ENCODE measurements at regions not wholly inside any gene's neighbourhood (a gene's known extent, or its start where the extent isn't known, plus 50 kb on each side); places are given as distances from the start of the nearest gene placed in this dataset.

GRCh38 chr16:29321585-29321984, 84.9 kb downstream of the NPIPB11 start:
- no peaks in the 10 kb centered on the region for H3K27me3 ChIP-seq
- H3K4me2 ChIP-seq = peak overlapping the region; percentile 31
- no peak overlapping the region for H3K4me3 ChIP-seq
- peaks cover 8% of the 10 kb centered on the region for H3F3A ChIP-seq (ENCODE audit: low read depth)
- H3K36me3 Mint-ChIP-seq = no peaks in the 10 kb centered on the region
- H3K36me3 ChIP-seq = no peaks in the 10 kb centered on the region
- peaks cover 27% of the 10 kb centered on the region for H3K4me1 ChIP-seq
- H3K9me3 ChIP-seq (ENCODE audit: low read depth) = no peaks in the 10 kb centered on the region
- H3K4me3 Mint-ChIP-seq = peak overlapping the region; percentile 70
- H2AFZ ChIP-seq (replicated peaks) = no peak overlapping the region
- DNase-seq (ENCODE audit: low spot score) = peak; percentile 53
- H3K27ac Mint-ChIP-seq = peak overlapping the region; percentile 98
- no peak overlapping the region for H3K9ac ChIP-seq
- TF ChIP-seq CTCF (IDR thresholded peaks at IDR 0.05) = no peak
- TF ChIP-seq EZH2phosphoT487 (IDR thresholded peaks at IDR 0.05) = no peak
- TF ChIP-seq EZH2 (IDR thresholded peaks at IDR 0.05) = no peak
- no peaks in the 10 kb centered on the region for H3K9me3 Mint-ChIP-seq
- H3K4me1 Mint-ChIP-seq = peaks cover 64% of the 10 kb centered on the region
- H4K20me1 ChIP-seq (ENCODE audit: low read depth) = no peaks in the 10 kb centered on the region
- no peaks in the 10 kb centered on the region for H3K79me2 ChIP-seq (ENCODE audit: low read depth)
- peaks cover 23% of the 10 kb centered on the region for H3K27me3 Mint-ChIP-seq (ENCODE audit: insufficient read depth, low read depth)
- no peak overlapping the region for H3K27ac ChIP-seq

- H4K20me1 ChIP-seq (ENCODE audit: low read depth) = no peaks in the 10 kb centered on the region
- no peak overlapping the region for H3K4me3 ChIP-seq
- no peaks in the 10 kb centered on the region for H3K36me3 Mint-ChIP-seq
- H3K27me3 Mint-ChIP-seq (ENCODE audit: insufficient read depth, low read depth) = peaks cover 26% of the 10 kb centered on the region
- no peak overlapping the region for H3K9ac ChIP-seq
- H3K4me1 Mint-ChIP-seq = peaks cover 67% of the 10 kb centered on the region
- peaks cover 33% of the 10 kb centered on the region for H3K4me1 ChIP-seq
- peak overlapping the region; percentile 98 for H3K27ac Mint-ChIP-seq
- TF ChIP-seq EZH2 (IDR thresholded peaks at IDR 0.05) (no peak), CTCF (IDR thresholded peaks at IDR 0.05) (no peak), EZH2phosphoT487 (IDR thresholded peaks at IDR 0.05) (no peak)
- H3F3A ChIP-seq (ENCODE audit: low read depth) = peaks cover 8% of the 10 kb centered on the region
- no peak overlapping the region for H3K4me2 ChIP-seq
- DNase-seq (ENCODE audit: low spot score) = no peak
- no peak overlapping the region for H2AFZ ChIP-seq (replicated peaks)
- no peaks in the 10 kb centered on the region for H3K27me3 ChIP-seq
- no peaks in the 10 kb centered on the region for H3K36me3 ChIP-seq
- H3K9me3 ChIP-seq (ENCODE audit: low read depth) = no peaks in the 10 kb centered on the region
- no peak overlapping the region for H3K27ac ChIP-seq
- H3K9me3 Mint-ChIP-seq = no peaks in the 10 kb centered on the region
- H3K4me3 Mint-ChIP-seq = no peak overlapping the region
- H3K79me2 ChIP-seq (ENCODE audit: low read depth) = no peaks in the 10 kb centered on the region
These were observed 85.5 kb downstream of the NPIPB11 start for GRCh38 chr16:29321000-29321393.

- TF ChIP-seq EZH2 (IDR thresholded peaks at IDR 0.05) (no peak), EZH2phosphoT487 (IDR thresholded peaks at IDR 0.05) (no peak), CTCF (IDR thresholded peaks at IDR 0.05) (no peak)
- no peaks in the 10 kb centered on the region for H4K20me1 ChIP-seq (ENCODE audit: low read depth)
- no peaks in the 10 kb centered on the region for H3K36me3 Mint-ChIP-seq
These were observed 86.1 kb downstream of the NPIPB11 start for GRCh38 chr16:29320274-29320999.

More at GRCh38 chr16:29320274-29320999, 86.1 kb downstream of the NPIPB11 start:
- Mint-ChIP-seq H3K27me3 (ENCODE audit: insufficient read depth, low read depth) (peaks cover 26% of the 10 kb centered on the region), H3K27ac (peak overlapping the region; percentile 92), H3K4me3 (no peak overlapping the region), H3K4me1 (peaks cover 72% of the 10 kb centered on the region), H3K9me3 (no peaks in the 10 kb centered on the region)
- no peak overlapping the region for H3K4me2 ChIP-seq
- peaks cover 37% of the 10 kb centered on the region for H3K4me1 ChIP-seq
- DNase-seq (ENCODE audit: low spot score) = no peak
- no peaks in the 10 kb centered on the region for H3K36me3 ChIP-seq
- no peak overlapping the region for H3K9ac ChIP-seq
- no peaks in the 10 kb centered on the region for H3K27me3 ChIP-seq
- H3K27ac ChIP-seq = no peak overlapping the region
- H3K9me3 ChIP-seq (ENCODE audit: low read depth) = no peaks in the 10 kb centered on the region
- no peaks in the 10 kb centered on the region for H3K79me2 ChIP-seq (ENCODE audit: low read depth)
- H2AFZ ChIP-seq (replicated peaks) = no peak overlapping the region
- H3F3A ChIP-seq (ENCODE audit: low read depth) = peaks cover 8% of the 10 kb centered on the region
- no peak overlapping the region for H3K4me3 ChIP-seq
